GM20000 (cell line): ENCODE measurements at regions not wholly inside any gene's neighbourhood (a gene's known extent, or its start where the extent isn't known, plus 50 kb on each side); places are given as distances from the start of the nearest gene placed in this dataset.

Source experiments
- DNase-seq: peaks from one replicate; pipeline ENCODE4 v3.0.0; 2012; ENCODE audit warnings: low spot score
- CTCF ChIP-seq: IDR thresholded peaks from 2 replicates; pipeline ENCODE4 v1.5.1; 2012; ENCODE audit warnings: mild to moderate bottlenecking, control low read depth; ENCODE audit errors: extremely low read depth, missing control alignments

GRCh38 chr5:123673107-123673506 lies 161.1 kb downstream of the CSNK1G3 start:
- DNase-seq, result no peak
- TF ChIP-seq CTCF, result no peak

GRCh38 chr5:123671711-123672456 lies 159.9 kb downstream of the CSNK1G3 start:
- DNase-seq, result no peak
- no peak for TF ChIP-seq CTCF

GRCh38 chr5:123671042-123671441 lies 159.1 kb downstream of the CSNK1G3 start:
- DNase-seq, result peak; percentile 28
- peak; percentile 35 for TF ChIP-seq CTCF
